ENCODE measurements at regions not wholly inside any gene's neighbourhood (a gene's known extent, or its start where the extent isn't known, plus 50 kb on each side); places are given as distances from the start of the nearest gene placed in this dataset.
A peak's percentile ranks its signal among the peaks of the same experiment; 100 is the strongest.
"Not testable (repeated sequence)": the region's sequence is repeated elsewhere in the genome, so short reads cannot be mapped to it uniquely, and the experiment has no call there.

DNA sequence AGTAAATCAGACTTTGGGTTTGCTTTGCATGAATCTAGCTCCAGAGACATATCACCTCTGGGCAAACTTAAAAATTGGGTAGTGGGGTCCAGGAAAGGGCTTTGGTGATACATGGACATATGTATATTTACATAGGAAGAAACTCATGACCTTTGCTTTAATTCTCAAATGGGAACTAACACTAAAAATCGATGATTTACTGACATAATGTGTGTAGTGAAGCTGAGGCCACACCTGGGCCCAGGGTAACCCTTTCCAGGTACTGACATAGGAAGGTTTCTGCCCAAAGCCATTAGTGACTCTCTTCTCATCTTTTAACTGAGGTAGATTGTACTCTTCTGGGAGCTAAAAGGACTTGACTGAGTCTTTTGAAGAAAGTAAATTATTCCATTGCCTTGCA lies 411.2 kb upstream of the TBL1XR1 start:
- DNase-seq = no peak

DNA sequence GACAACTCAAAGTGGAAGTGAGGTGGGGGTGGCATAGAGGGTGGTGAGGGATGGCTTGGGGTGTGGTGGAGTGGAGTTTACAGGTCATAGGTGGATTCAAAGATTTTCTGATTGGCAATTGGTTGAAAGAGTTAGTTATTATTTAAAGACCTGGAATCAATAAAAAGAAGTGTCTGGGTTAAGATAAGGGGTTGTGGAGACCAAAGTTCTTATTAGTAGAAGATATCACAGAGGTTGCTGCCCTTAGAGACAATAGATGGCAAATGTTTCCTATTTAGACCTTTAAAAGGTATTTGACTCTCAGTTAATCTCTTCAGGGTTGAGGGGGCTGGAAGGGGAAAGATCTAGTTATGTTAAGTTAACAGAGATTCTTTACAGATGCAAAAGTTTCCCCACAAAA lies 412.3 kb upstream of the TBL1XR1 start:
- no peak for DNase-seq

DNA sequence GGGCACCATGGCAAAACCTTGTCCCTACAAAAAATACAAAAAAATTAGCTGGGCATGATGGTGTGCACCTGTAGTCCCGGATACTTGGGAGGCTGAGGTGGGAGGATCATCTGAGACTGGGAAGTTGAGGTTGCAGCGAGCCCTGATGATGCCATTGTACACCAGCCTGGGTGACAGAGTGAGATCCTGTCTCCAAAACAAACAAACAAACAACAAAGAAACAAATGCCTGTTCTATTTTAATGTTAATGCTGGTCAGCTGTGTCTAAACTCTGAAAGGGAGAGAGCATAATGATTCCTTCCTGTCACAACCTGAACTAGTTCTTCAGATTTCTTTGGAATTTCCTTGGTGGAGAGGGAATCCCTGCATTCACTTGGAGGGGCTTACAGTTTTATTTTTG lies 413.0 kb upstream of the TBL1XR1 start:
- no peak for DNase-seq

DNA sequence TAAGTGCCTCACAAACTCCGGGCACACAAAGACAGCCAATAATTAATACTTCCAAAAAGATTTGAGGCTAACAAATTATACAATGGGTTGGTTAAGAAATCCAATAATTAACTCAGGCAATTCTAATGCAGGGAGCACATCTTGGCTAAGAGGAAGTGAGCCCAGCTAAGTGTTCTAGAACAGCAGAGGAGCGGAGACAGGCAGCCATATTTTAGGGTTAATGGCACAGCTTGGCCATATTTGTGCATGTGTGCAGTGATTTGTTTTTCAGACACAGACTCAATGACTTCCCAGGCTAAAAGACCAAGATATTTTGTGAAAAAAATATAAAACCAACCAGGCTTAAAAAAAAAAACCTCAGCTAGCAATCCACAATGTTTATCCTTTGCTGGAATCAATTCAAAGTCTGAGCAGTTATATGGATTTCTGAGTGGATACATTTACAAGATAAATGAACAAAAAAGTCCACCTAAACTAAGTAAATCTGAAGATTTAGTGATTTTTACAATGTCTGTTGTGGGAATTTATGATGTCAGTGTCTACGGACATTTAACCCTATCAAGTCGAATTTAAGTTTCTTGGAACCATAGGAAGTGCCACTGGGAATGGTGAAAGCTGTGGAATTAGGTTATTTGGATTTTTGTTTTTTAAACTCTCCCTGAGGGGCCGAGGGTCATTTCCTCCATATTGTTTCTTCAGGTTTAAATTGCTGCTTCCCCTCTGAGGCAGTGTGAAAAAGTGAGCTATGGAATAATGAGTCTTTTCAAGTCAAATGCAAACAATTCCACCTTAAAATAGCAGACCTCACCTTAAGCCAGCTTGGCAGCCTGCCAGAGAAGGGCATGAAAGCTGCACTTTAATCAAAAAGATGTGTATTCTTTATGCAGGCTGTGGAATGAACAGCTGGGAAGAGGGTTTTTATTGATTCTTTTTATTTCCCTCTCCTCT lies 413.7 kb upstream of the TBL1XR1 start:
- DNase-seq = peak; percentile 82

DNA sequence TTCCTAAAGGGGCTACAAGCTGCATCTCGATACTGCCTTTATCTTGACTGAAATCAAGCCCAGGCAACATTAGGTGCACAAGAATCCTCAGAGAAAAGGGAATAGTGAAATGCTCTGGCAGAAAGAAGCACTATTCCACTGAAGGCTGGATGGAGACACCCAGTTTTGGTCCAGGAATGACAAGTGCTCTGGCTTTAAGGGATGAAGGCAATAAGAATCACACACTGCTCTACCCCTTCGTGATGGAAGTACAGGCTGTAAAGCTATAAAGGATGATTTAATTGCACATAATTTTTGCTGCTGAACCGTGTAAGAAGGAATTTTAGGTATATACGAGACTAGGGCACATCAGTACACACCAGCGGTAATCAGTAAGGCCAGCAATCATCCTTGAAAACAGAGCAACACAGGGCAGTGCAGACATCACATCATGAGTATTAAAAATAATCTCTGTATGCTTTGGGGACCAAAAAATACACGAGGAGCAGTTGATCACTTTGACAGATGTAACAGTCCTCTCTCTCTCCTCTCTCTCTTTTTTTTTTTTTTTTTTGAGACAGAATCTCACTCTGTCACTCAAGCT lies 414.6 kb upstream of the TBL1XR1 start:
- no peak for DNase-seq

DNA sequence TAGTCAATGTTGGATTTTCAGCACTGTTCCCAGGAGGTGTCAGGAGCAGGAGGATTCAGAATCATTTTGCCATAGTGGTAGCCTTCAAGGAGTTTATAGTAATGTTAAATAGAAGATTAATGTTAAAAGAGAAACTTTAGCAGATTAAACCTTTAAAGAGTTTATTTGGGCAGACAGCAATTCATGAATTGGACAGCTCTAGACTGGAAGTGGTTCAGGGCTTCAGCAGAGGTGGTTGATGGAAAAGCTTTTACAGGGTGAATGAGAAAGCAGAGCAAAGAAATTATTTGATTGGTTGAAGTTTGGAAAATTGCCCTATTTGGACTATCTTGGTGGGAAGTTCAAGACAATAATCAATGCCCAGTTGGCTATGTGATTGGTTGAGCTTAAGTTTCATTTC lies 416.6 kb upstream of the TBL1XR1 start:
- DNase-seq = no peak

DNA sequence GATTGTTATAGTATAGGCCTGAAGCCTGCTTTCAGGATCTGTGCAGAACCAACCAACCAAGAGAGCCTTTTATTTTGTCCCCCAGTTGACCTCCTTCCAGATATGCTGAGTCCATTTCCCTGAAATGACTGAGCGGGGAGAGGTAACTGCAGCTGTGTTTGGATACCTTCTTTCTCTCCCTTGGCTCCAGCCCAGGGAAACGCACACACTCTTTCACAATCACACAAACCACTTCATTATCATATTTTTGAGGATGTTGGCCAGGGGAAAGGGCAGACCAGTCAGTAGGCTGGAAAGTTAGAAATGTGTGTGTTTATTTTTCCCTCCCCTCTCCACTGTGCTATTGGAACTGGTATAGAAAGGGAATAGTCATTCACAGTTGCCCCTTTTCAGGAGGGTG lies 417.7 kb upstream of the TBL1XR1 start:
- peak; percentile 92 for DNase-seq

DNA sequence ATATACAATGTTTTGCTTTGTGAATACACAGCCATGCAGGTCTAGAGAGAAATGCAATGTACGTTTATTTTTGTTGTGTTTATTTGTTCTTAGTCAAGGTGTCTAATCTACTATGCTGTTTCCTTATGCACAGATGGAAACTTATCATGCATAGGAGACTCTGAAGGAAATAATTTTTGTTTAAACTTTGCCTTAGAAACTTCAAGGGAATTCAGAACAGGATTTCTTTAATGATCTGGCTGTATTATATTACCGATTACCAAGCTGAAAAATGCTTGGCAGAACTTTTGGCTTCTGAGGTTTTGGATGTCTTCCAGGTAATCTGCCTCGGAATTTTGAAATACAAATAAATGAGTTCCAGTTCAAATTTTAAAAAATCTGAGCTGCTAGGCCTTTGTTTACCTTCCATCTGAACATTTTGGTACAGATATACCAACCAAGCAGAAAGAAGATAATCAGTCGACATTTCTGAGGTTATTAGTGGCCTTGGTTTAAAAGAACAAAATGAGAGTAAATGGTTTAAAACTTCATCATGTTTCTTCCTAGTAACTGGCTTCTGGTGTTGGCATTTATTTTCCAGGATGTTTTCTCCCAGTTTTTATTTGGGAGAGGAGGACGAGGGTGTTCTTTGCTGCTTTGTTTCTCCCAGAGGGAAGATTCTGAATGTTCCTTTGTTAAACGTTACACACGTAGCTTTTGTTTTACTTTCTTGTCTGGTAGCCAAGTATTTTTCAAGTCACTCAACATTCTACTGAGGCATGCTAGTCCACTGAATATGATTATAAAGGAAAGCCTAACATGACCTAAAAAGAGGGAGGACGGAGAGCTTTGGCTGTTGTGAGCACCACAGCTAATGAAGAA lies 421.8 kb upstream of the TBL1XR1 start:
- DNase-seq = no peak

DNA sequence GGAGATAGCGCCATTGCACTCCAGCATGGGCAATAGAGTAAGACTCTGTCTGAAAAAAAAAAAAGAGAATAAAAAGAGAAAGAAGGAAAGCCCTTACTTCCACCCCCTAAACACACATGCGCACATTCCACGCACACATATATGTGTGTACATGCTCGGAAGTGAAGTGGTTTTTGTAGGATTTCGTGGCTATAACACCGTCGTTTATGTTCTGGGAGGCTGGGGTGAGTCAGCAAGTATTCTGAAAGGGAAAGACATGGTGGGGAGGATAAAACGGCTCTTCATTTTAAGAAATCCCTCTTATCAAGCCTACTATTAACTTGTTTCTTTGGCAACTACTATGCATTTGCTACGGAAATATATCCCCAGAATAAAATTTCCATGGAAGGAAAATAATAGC lies 422.8 kb upstream of the TBL1XR1 start:
- no peak for DNase-seq

DNA sequence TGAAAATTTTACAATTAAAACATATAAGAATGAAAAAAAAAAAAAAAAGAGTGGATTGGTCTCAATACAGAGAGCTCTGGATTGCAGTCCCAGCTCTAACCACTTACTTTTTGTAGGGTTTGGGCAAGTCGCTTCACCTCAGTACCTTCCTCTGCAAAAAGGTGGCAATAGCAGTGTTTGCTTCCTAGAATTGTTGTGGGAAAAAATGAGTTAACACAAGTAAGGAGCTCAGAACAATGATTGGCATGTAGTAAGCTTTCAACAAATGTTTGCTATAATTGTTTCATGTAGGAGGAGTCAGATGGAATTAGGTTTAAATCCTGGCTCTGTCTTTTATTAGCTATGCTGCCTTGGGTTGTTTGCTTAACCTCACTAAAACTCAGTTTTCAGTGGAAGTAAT lies 425.2 kb upstream of the TBL1XR1 start:
- DNase-seq = no peak

DNA sequence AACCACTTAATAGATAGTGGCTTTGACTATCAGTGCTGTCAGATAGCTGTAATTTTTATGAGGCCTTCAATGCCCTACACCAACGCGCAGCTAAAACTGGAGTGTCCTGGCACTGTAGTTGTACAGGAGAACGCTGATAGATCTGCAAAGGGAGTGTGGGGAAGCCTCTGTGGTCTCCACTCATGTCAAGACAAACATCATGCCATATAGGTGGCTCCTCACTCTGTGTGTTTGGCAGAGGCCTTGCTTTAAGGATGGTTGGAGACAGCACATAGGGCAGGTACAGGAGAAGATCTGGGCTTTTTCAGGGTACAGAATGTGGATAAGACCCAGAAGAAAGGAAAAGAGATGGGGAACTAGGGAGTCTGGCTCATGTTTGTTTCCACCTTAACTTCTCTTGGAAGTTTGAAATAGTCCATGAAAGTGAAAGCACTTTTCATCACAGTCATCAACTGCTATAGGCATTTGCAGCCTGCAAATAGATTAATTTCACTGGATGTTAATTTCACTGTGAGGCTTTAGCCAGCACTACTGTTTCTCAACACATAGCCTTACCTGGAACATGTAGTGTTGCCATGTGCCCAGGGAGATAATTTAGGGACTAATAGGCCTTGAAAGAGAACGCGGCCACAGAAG lies 425.8 kb upstream of the TBL1XR1 start:
- DNase-seq = no peak

DNA sequence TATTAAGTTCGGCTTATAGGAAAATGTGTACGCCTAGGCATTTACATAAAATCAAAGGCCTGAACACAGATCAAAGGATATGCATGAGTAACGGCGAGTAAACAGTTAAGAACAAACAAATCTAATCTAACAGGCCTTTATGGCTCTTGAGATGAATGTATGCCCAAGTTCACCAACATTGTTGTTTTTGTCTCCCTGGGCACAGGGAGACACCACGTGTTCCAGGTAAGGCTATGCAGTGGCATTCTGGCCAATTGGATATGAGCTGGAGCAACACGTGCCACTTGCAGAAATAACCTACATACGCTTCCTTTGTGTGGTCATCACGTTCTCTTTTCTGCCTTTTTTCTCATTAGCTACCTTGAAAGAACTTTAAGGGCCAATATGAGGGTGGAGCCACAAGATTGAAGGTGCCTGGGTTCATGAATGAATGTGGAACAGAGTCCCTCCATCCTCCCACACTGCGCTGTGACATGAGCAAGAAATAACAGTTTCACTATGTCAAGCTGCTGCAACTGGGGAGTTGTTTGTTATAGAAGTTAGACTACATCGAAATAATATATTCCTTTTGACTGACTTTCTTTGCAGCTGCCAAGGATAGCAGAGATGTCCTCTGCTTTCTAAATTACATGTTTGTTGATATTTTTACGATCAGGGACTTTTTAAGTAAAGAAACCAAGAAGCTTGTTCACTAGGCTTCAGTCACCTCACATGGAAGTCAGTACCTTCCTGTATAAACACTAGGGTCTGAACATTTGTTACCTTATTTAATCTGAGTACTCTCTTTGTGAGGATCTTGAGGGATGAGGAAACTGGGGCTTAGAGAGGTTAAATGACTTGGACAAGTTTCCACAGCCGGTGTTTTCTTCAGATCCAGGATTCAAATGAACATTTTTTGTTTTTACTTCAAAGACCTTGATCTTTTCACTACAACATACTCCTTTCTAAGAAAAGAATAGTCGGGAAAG lies 427.5 kb upstream of the TBL1XR1 start:
- no peak for DNase-seq

DNA sequence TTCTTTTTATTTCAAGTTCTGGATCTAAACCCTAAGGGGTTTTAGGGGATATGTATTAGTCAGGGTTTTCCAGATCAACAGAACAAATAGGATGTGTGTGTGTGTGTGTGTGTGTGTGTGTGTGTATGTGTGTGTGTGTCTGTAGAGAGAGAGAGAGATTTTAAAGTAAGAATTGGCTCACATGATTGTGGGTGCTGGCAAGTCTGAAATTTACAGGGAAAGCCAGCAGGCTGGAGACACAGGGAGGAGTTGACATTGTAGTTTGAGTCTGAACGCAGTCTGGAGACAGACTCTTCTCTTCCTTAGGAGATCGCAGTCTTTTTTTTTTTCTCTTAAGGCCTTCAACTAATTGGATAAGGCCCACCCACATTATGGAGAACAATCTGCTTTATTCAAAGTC lies 428.8 kb upstream of the TBL1XR1 start:
- DNase-seq = no peak

DNA sequence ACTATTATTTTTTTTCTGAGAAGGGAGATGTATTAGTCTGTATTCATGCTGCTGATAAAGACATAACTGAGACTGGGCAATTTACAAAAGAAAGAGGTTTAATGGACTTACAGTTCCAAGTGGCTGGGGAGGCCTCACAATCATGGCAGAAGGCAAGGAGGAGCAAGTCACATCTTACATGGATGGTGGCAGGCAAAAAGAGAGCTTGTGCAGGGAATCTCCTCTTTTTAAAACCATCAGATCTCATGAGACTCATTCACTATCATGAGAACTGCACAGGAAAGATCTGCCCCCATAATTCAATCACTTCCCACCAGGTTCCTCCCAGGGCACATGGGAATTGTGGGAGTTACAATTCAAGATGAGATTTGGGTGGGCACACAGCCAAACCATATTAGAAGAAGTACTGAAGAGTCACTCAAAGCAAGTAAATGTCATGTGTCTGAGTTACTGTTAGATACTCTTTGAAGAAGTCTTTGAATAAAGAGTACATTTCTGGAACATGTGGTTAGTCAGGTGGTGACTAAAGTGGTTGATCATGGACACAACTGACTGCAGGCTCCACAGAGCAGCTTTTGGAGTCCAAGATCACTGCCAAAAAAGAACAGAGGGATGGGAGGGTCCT lies 430.9 kb upstream of the TBL1XR1 start:
- DNase-seq = not testable (repeated sequence)

DNA sequence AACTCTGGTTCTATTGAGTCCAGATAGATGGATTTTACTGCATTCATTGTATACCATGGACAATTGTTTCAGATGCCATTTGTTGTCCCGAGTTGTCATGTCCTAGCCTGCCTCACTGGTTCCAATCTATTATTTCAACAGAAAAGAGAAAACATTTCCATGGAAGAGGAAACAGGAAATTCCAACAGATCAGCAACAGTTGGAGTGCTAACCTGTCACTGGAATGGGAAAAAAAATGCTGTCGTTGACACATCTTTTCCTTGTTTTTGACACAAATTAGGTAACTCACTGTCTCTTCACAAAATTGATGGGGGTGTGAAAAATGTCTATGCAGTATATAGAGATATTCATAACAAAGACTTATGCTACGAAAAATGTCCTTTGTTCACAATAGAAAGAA lies 432.0 kb upstream of the TBL1XR1 start:
- no peak for DNase-seq

DNA sequence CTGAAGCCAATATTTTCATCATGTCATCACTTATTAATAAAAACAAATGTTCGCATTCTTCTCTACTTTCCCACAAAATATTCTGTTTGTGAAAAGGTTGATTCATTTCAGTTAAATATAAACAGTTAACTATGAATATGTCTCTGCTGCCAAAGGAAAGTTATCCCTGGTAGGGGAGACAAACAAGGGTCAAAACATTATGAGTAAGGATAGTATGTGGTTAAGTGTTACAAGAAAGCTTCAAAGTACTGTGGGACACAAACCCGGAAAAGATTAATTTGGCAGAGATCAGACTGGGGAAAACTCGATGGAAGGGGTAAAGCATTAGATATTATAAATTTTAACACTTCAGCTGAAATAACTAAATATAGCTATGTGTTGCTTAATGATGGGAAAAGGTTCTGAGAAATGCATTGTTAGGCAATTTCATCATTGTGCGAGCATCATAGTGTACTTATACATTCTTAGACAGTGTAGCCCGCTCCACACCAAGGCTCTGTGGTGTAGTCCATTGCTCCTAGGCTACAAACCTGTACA lies 436.5 kb upstream of the TBL1XR1 start:
- DNase-seq = no peak

DNA sequence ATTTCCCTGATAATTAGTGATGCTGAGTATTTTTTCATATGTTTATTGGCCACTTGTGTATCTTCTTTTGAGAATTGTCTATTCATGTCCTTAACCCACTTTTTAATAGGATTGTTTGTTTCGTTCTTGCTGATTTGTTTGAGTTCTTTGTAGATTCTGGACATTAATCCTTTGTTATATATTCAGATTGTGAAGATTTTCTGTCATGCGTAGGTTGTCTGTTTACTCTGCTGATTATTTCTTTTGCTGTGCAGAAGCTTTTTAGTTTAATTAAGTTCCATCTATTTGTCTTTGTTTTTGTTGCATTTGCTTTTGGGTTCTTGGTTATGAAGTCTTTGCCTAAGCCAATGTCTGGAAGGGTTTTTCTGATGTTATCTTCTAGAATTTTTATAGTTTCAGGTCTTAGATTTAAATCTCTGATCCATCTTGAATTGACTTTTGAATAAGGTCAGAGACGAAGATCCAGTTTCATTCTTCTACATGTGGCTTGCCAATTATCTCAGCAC lies 438.4 kb upstream of the TBL1XR1 start:
- DNase-seq = not testable (repeated sequence)

DNA sequence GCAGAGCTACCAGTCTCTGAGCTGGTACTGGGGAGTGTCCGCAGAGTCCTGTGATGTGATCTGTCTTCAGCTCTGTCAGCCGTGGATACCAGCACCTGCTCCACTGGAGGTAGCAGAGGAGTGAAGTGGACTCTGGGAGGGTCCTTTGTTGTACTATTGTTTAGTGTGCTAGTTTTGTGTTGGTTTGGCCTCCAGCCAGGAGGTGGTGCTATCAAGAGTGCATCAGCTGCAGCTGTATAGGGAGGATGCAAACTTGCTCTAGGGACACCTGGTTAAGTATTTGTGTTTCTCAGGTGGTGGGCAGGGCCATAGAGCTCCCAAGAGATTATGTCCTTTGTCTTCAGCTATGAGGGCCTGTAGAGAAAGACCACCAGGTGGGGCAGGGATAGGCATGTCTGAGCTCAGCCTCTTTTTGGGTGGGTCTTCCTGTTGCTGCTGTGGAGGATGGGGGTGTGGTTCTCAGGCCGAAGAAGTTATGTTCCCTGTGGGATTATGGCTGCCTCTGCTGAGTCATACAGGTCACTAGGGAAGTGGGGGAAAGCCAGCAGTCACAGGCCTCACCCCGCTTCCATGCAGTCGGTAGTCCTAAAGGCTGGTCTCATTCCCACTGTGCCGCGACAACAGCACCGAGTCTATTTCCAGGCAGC lies 443.2 kb upstream of the TBL1XR1 start:
- DNase-seq = peak; percentile 94

DNA sequence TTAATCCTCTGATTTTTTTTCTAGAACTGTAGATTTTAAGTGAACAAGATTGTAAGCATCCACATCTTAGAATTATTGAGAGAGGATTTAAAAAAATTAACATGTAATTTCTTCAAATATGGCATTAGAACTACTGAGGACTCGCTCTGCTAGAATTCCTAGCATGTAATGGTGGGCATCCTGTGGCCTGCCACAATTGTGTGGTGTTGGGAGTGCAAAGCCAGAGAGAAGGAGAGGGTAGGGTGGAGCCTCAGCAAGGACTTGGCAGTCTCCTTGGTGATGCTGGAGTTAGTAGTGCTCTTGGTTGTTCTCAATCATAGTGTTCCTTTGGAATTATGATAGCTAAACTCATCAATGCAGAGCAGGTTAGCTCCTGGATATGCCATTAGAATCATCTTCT lies 443.9 kb upstream of the TBL1XR1 start:
- no peak for DNase-seq
